Fibroblast of lung (primary cell): ENCODE measurements at regions not wholly inside any gene's neighbourhood (a gene's known extent, or its start where the extent isn't known, plus 50 kb on each side); places are given as distances from the start of the nearest gene placed in this dataset.

Experiments
- DNase-seq, 2 donors: peaks; one replicate each; pipeline versions ENCODE4 v3.0.0 to v3.0.0-alpha.2; 2010; ENCODE audit warnings: low read depth in 2 of 2
- H2AFZ ChIP-seq: 2 replicates; pipeline ENCODE4 v1.5.1; 2012; ENCODE audit warnings: low read length, control low read depth, inconsistent platforms
- H3K27ac ChIP-seq: 2 replicates; pipeline ENCODE4 v1.5.1; 2011; ENCODE audit warnings: low read length, control low read depth; ENCODE audit not compliant: insufficient read depth
- H3K27me3 ChIP-seq: 2 replicates; pipeline ENCODE4 v1.5.1; 2011; ENCODE audit warnings: mild to moderate bottlenecking, low read length; ENCODE audit not compliant: control insufficient read depth, insufficient read depth
- H3K36me3 ChIP-seq: 2 replicates; pipeline ENCODE4 v1.5.1; 2011; ENCODE audit warnings: low read length; ENCODE audit not compliant: control insufficient read depth, insufficient read depth
- H3K4me1 ChIP-seq: 2 replicates; pipeline ENCODE4 v1.5.1; 2011; ENCODE audit warnings: low read length; ENCODE audit not compliant: control insufficient read depth, insufficient read depth; ENCODE audit errors: extremely low read depth
- H3K4me2 ChIP-seq: 2 replicates; pipeline ENCODE4 v1.5.1; 2011; ENCODE audit warnings: low read length, control low read depth; ENCODE audit not compliant: insufficient read depth; ENCODE audit errors: extremely low read depth
- H3K4me3 ChIP-seq, 4 experiments: fragments of 200-600 bp in 1 of 4; sonication (generic) in 1 of 4; replicated peaks in 1 of 4; 2 replicates each; pipeline ENCODE4 v1.5.1; 2011 to 2016; ENCODE audit warnings: low read length in 4 of 4, low read depth in 3 of 4, mild to moderate bottlenecking in 3 of 4, control low read depth in 2 of 4, inconsistent platforms in 1 of 4, mixed read lengths in 1 of 4; ENCODE audit not compliant: insufficient read depth in 1 of 4; ENCODE audit errors: control extremely low read depth in 1 of 4
- H3K79me2 ChIP-seq: 2 replicates; pipeline ENCODE4 v1.5.1; 2012; ENCODE audit warnings: mild to moderate bottlenecking, low read length, inconsistent platforms; ENCODE audit not compliant: control insufficient read depth, insufficient read depth
- H3K9ac ChIP-seq: 2 replicates; pipeline ENCODE4 v1.5.1; 2011; ENCODE audit warnings: mild to moderate bottlenecking, low read length, control low read depth; ENCODE audit not compliant: insufficient read depth
- H3K9me3 ChIP-seq: 2 replicates; pipeline ENCODE4 v1.5.1; 2012; ENCODE audit warnings: low read depth, low read length; ENCODE audit not compliant: control insufficient read depth, insufficient read depth
- H4K20me1 ChIP-seq: 2 replicates; pipeline ENCODE4 v1.5.1; 2011; ENCODE audit warnings: low read length; ENCODE audit not compliant: control insufficient read depth, insufficient read depth; ENCODE audit errors: extremely low read depth
- CTCF ChIP-seq, 2 donors: IDR thresholded peaks in 1 of 2; conservative IDR thresholded peaks in 1 of 2; 1 replicate in 1 of 2; 2 replicates in 1 of 2; pipeline ENCODE4 v1.5.1; 2011 to 2012; ENCODE audit warnings: low read length in 2 of 2, control low read depth in 1 of 2, inconsistent platforms in 1 of 2, low read depth in 1 of 2, mild to moderate bottlenecking in 1 of 2
- EZH2 ChIP-seq: IDR thresholded peaks from 2 replicates; pipeline ENCODE4 v1.5.1; 2012; ENCODE audit warnings: low read length, control low read depth, mild to moderate bottlenecking; ENCODE audit errors: missing control alignments

GRCh38 chrX:95662200-95662599 is 1022.4 kb upstream of the DIAPH2 start:
- H3K9me3 ChIP-seq: no peaks in the 10 kb centered on the region
- H3K9ac ChIP-seq: no peak overlapping the region
- H3K27ac ChIP-seq: no peak overlapping the region
- no peaks in the 10 kb centered on the region for H3K36me3 ChIP-seq
- no peaks in the 10 kb centered on the region for H4K20me1 ChIP-seq
- no peak for DNase-seq
- H3K4me2 ChIP-seq: no peak overlapping the region
- no peaks in the 10 kb centered on the region for H3K79me2 ChIP-seq
- TF ChIP-seq EZH2 (no peak), CTCF (conservative IDR thresholded peaks at IDR 0.05 in 1 of 2, IDR thresholded peaks at IDR 0.05 in 1 of 2; ENCODE audit: low read depth in 1 of 2, low read length in 2 of 2) (no peak)
- no peaks in the 10 kb centered on the region for H3K4me1 ChIP-seq
- H2AFZ ChIP-seq: no peak overlapping the region
- no peaks in the 10 kb centered on the region for H3K27me3 ChIP-seq
- H3K4me3 ChIP-seq: no peak overlapping the region

- Histone ChIP-seq H3K27ac (no peak overlapping the region), H3K36me3 (no peaks in the 10 kb centered on the region), H3K79me2 (no peaks in the 10 kb centered on the region), H3K4me1 (no peaks in the 10 kb centered on the region), H3K4me3 (no peak overlapping the region), H2AFZ (no peak overlapping the region), H3K9me3 (no peaks in the 10 kb centered on the region), H3K27me3 (no peaks in the 10 kb centered on the region), H3K4me2 (no peak overlapping the region), H3K9ac (no peak overlapping the region), H4K20me1 (no peaks in the 10 kb centered on the region)
- no peak for TF ChIP-seq EZH2
- TF ChIP-seq CTCF (conservative IDR thresholded peaks at IDR 0.05 in 1 of 2, IDR thresholded peaks at IDR 0.05 in 1 of 2; ENCODE audit: low read depth in 1 of 2, low read length in 2 of 2): no peak
- no peak for DNase-seq
Observed at GRCh38 chrX:95666056-95666455, 1018.6 kb upstream of the DIAPH2 start.

- Histone ChIP-seq H3K4me3 (no peak overlapping the region), H3K4me2 (no peak overlapping the region), H4K20me1 (no peaks in the 10 kb centered on the region), H3K4me1 (no peaks in the 10 kb centered on the region), H3K9me3 (no peaks in the 10 kb centered on the region), H3K27me3 (no peaks in the 10 kb centered on the region), H2AFZ (no peak overlapping the region), H3K79me2 (no peaks in the 10 kb centered on the region), H3K27ac (no peak overlapping the region), H3K9ac (no peak overlapping the region), H3K36me3 (no peaks in the 10 kb centered on the region)
- DNase-seq: no peak
- TF ChIP-seq CTCF (conservative IDR thresholded peaks at IDR 0.05 in 1 of 2, IDR thresholded peaks at IDR 0.05 in 1 of 2; ENCODE audit: low read depth in 1 of 2, low read length in 2 of 2): no peak
- TF ChIP-seq EZH2: no peak
Observed at GRCh38 chrX:95675011-95675410, 1009.6 kb upstream of the DIAPH2 start.
